Stimulated activated CD8-positive, alpha-beta memory T cell treated with anti-CD3 and anti-CD28 coated beads, Interleukin-15, amount 100 ng/mL, for 1 hour (primary cell): ENCODE measurements at regions not wholly inside any gene's neighbourhood (a gene's known extent, or its start where the extent isn't known, plus 50 kb on each side); places are given as distances from the start of the nearest gene placed in this dataset.

Experiments
- DNase-seq: peaks from one replicate; pipeline ENCODE4 v3.0.0-alpha.2; 2020; ENCODE audit warnings: low read depth

DNA sequence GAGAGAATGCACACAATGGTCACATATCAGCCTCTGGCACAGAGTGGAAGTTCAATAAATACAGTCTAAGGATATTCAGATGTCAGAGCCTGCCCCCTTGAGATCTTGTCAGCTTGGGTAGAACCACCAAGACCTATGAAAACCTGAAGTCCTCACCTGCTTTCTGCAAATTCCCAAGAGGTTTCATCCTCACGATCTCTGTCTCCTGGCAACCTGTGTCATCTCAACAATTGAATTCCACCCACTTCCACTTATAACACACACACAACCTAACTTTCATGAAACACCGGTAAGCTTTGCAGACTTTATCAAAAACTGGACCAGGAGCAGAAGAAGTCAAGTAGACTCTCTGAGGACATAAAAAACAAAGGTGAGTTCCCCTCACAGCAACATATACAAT is 151.6 kb upstream of the SLC30A5 start:
- DNase-seq = no peak

DNA sequence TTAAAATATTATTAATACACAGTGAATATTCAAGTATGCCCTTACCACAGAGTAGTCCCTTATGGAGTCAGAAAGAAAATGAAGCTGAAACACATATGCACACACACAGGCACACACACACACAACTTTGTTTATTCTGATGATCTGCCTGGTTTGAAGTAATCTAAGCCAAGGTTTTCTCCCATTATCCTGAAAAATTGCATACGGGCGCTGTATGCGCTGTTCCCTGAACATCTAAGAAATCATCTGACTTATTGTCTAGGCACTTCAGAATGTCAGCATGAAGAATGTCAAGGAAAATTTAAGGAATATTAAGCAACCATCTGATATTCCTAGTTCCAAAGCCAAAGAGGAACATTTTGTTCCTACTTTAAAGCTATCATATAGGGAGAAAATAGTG is 147.1 kb upstream of the SLC30A5 start:
- no peak for DNase-seq

DNA sequence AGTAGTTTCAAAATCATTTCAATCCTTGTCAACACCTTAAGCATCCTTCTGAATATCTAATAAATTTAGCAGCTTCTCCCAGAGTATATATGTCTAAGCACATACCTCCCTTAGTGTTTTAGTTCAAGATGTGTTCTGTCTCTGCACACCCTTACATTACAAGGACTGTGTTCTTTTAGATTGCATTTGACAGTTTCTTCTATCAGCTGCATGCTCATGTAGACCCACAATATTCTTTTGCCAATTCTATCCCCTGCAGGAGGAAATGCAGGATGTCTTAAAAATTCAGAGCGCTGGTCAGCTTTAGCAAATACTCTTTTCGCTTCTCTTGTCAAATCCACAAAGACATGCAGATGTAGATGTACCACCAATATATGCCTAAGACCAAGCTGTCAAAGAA is 145.8 kb upstream of the SLC30A5 start:
- no peak for DNase-seq

DNA sequence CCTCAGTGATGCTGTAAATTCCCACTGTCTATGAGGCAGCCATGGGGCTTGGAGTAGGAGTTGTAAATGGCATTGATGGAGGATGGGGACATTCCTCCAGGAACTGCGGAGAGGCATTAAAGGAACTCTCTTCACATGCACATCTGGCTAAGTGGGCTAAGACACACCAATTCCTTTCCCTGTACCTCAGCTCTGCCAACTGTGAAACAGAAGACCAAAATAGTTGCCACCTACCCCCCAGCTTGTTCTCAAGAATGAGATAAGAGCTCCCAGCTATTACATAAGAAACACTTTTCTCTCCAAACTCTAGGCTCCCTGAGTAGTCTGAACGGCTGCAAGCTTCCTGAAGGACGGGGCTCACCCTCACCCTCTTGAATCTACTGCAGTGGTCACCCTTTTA is 144.6 kb upstream of the SLC30A5 start:
- no peak for DNase-seq

DNA sequence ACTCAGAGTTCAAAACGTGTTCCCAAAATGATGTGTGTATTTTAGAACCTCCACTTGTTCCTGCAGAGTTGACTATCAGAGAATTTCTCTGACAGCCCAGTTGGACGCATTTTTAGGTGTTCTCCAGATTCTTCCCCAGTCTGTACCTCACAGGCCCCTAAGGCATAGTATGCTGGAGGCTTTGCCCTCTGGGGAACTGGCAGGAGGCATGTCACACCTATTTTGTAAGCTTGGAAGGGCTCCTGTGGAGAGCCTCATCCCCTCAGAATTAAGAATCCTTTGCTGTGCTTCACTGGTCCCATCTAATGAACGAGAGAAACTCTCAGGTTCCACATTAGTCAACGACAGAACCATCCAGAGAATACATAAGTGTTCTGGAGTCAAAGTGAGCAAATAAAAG is 144.1 kb upstream of the SLC30A5 start:
- no peak for DNase-seq

DNA sequence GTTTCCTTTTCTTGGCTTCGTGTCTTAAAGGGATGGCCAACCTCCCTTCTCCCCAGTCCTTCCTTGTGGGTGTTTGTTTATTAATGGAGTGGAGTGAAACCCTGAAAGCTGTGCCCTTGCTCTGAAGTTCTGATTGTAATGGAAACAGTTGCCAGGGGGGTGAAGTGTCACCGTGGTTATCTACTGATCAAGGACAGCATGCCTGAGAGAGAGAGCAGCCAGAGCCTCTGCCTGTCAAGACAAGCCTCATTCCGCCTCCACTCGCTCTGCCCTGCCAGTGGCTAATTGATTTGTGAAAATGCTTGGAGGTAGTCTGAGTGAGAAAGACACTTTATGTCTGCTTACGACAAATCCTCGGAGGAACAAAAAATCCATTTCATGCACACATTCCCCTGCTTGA is 143.7 kb upstream of the SLC30A5 start:
- DNase-seq = no peak

DNA sequence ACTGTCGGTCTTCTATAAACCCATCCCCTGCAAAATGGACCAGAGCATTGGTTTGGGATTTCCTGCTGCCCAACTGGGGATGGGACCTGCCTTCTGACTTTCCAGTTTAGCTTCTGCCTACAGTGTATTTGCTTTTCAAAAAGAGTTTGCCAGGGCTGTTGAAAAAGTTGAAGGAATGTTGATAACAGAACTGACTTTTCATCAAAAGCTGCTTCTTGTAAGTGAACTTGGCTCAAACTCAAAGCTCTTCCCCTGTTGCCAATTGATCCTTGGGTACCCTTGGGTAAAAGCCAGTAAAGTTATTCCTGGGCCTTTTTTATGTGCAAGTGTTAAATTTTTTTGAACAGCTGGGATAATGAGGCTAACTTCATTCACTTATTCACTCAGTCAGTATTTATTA is 142.9 kb upstream of the SLC30A5 start:
- no peak for DNase-seq

DNA sequence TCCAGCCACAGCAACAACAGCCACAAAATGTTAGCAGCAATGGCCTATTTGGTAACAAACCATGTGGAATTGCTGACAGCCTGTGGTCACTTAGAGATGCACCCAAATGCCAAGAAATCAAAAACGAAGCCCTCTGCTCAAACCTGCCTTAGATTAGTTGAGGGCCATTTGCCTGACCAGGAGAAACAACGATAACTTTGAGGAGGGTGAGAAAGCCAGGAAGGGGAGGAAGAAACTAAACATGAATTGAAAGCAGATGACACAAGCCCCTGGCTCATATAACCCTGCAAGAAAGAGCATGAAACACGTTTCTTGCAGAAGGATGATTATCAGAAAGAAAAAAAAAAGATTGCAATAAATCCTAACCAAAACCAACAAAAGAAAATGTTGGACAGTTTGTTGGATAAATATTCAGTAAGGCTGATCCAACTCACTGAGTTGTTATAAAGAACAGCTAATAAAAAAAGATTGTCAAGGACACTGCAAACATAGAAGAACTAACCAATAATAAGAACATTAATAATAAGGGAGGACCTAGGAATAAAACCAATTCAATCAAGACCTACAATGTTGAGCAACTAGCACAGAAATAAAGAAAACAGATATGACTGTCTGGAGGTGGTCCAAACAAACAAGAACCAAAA is 140.5 kb upstream of the SLC30A5 start:
- DNase-seq = no peak

DNA sequence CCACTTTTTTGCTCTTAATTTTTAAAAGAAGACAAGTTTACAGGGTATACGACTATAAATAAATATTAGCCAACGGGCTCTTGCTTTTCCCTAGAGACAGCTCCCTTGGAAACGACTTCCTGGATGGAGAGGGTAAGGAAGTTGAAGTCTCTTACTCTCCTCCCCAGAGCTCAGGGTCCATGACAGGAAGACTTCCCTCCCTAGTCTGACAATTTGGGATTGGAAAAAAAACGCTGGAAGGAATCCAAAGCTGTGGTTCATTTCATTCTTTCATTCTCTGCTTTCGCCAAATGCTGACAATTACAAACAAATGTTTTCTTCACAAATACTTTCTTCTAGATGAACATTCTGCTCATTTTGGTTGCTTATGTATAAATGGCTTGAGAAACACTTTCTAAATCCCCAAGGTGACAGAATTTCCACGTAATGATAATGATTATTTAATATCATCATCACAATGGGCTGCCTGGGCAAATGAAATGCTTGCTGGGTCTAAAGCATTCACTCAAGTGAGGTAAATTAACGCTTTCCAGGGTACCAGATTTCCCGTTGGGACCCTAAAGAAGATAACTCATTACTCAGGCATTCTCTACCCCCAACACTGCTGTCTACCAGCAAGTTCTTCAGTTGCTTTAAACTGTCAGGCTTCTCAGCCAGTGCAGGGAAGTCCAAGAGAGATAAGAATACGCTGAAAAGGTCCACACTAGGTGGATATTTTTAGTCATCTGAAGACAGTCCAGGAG is 139.8 kb upstream of the SLC30A5 start:
- no peak for DNase-seq

DNA sequence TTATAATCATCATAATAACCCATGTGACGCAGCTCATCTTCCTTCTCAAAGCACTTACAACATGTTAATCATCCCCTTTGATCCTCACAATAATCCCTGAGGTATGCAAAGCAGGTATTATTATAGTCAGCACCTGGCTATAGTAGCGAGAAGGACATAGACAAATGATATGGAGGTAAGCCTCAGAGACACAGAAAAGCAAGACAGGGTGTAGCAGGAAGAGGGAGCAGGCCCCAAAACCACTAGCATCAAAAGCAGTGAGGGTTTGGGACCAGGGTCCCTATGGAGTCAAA is 139.2 kb upstream of the SLC30A5 start:
- DNase-seq = no peak

DNA sequence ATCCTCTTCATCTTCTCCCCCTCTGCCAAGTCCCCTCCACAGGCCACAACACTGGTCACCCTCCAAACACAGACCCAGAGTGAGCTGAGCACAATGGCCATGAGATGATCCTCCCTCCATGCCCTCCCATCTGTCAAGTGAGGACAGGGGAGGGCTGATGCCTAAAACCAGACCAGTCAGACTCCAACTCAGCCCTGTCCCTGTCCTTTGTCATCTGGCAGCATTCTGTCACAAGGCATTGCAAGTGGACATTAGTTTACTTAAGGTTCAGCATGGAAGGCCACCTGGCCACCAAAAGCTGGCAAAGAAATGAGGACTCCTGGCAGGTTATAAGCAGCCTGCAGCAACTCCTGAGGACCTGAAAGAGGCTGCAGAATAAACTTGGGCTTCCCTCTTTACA is 136.2 kb upstream of the SLC30A5 start:
- DNase-seq = no peak

DNA sequence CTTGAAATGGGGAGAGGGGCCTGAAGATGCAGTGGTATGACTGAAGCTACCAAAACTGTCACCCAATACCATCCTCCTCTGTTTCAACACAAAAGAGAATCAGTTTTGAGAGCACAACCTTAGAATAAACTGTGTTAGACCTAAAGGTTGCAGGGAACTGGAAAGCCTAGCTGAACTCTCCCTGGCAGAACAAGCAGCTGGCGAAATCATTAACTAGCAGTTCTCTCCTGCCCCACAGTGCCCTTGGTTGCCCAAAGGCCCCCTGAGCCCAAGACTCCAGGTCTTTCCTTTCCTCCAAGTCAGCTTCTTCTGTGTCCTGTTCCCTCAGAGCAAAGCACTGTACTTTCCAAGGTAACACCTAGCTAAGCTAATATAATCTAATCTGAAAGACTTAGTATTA is 135.4 kb upstream of the SLC30A5 start:
- DNase-seq = no peak

DNA sequence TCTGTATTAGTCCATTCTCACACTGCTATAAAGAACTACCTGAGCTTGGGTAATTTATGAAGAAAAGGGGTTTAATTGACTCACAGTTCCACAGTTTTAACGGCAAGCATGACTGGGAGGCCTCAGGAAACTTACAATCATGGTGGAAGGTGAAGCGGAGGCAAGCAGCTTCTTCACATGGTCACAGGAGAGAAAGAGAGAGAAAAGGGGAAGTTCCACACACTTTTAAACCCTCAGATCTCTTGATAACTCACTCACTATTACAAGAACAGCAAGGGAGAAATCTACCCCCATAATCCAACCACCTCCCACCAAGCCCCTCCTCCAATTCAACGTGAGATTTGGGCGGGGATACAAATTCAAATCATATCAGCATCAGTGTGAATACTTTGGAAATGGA is 133.4 kb upstream of the SLC30A5 start:
- no peak for DNase-seq

DNA sequence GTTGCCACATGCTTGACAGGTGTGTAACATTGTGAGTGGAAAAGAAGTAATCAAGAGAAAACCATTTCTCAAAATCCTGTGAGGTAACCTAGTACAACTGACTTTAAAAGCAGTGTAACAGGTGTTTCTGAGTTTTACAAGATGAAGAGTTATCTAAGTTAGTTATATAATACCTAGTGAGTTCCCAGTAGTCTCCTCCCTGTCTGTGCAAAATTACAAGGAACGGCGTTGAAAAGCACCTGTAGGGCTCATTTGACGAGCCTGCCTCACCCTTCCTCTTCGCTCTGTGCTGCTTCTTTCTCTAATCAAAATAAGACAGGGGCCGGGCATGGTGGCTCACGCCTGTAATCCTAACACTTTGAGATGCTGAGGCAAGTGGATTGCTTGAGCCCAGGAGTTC is 132.9 kb upstream of the SLC30A5 start:
- DNase-seq = no peak

DNA sequence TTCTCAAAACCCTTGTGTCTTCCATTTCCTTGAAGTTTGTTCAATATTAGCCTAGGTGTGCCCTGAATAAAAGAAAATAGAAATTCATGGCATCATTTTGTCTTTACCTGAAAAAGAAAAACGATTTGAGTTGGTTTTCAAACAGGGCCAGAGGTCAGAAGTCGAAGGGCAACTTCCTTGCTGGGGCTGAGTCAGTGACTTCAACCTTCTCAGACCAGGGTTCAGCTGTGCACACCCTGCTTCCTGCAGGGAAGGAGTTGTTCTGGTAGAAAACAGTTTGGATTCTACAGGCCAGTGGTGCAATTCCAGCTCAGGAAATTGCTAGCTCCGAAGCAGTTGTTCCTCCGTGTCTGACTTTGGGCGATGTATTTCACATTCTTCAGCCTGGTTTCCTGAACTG is 132.1 kb upstream of the SLC30A5 start:
- DNase-seq = no peak

DNA sequence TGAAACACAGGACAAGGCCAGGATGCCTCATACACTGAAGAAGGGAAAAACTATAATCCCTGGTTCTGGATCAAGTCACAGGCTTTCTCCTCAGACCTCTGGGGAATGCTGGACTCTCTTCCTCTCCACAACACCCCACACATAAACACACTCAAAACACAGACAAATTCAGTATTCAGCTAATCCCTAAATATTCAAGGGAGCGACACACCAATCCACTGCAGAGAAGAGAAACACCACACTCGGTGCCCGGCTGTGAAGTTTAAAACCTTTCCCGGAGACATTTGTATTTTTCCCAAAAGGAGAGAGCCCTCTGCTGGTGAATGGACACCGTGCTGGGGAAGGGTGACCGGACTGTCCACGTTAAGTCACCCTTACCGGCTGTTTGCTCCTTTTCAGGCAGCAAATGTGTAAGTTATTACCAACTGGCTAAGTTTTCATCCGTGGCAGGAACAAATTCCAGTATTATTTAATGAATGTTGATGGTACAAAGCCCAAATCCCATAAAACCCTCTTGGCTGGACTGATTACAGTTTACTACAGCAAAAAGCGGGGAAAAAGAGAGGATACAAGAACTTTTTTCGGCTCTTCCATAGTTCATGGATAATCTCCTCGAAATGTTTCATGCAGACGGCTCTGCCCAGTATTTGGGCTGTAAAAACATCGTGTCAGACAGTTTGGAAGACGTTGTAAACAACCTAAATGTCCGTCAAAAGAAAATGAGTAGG is 130.9 kb upstream of the SLC30A5 start:
- no peak for DNase-seq

DNA sequence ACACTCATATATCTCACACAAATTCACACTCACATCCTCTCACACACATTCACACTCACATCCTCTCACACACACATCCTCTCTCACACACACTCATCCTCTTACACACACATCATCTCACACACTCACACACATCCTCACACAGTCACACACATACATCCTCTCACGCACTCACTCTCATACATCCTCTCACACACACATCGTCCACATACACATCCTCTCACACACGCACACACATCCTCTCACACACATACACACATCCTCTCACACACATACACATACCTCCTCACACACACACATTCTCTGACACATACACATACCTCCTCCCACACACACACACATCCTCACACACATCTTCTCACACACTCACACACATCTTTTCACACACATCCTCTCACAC is 129.1 kb upstream of the SLC30A5 start:
- DNase-seq = no peak

DNA sequence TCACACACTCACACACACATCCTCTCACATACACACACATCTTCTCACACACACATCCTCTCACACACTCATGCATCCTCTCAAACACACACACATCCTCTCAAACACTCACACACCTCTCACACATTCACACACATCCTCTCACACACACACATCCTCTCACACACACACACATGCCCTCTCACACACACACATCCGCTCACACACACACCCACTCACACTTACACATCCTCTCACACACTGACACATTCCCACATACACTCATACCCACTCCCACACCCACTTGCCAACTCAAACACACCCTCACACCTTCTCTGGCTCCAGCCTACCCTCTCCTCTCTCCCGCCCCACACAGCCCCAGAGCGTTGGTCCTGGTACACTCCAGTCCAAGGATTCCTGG is 127.9 kb upstream of the SLC30A5 start:
- DNase-seq = no peak

DNA sequence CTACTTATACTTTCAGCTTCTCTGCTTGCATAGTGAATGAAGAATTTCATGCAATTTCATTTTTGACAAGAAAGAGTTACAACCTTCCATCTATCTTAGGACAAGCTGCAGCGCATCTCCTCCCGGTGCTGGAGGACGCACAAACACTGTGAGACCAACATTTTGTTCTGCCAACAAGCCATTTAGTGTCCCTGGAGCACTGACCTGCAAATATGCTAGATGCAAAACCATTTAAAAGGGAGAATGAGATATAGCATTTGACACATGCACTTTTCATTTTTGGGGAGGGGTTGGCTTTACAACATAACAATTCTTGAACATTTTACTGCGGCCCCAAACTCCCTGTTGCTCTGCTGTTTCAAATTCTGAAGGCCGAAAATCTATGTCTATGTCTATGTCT is 127.2 kb upstream of the SLC30A5 start:
- no peak for DNase-seq

DNA sequence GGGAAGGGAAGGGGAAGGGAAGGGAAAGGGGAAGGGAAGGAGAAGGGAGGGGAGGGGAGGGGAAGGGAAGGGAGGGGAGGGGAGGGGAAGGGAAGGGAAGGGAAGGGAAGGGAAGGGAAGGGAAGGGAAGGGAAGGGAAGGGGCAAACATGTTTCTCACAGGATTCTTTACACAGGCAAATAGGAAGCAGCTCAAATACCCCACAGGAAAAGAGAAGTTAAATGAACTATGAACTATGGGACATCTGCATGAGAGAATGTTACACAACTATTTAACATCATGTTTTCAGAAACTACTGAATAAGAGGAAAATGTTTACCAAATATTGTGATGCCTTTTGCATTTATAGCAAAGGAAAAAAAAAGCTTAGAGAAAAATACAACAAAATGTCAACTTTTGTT is 125.4 kb upstream of the SLC30A5 start:
- no peak for DNase-seq

DNA sequence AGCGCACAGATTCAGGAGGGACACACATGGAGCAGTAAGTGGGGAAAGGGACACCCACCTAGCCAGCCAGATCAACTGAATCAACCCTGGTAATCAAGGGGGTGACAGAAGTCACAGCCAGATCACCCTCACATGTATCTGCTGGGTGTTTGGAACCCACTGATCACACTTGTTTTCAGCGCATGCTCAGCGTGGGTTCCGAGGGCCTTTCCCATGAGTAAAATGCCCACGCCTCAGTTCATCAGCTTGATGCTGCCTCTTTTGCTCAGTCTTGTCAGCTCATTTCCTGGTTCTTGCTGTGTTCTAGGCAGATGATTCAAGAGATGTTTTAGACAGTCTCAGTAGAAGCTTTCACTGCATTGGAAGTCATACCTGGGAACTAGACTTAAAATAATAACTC is 123.2 kb upstream of the SLC30A5 start:
- no peak for DNase-seq

DNA sequence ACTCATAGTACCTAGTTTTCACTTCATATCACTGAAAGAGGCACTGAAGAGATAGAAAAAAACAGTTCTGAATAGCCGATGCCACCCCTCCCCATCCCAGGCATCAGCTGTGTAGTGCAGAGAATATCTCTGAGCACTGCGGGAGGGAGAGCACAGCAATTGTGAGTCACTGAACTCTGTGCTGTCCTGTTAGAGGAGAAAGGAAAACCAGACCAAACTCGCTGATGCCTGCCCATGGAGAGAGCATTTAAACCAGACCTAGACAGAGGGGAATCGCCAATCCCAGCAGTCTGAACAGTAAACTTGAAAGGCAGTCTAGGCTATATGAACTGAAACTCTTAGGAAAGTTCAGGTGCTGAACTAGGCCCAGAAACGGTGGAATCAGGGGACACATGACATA is 120.1 kb upstream of the SLC30A5 start:
- no peak for DNase-seq

DNA sequence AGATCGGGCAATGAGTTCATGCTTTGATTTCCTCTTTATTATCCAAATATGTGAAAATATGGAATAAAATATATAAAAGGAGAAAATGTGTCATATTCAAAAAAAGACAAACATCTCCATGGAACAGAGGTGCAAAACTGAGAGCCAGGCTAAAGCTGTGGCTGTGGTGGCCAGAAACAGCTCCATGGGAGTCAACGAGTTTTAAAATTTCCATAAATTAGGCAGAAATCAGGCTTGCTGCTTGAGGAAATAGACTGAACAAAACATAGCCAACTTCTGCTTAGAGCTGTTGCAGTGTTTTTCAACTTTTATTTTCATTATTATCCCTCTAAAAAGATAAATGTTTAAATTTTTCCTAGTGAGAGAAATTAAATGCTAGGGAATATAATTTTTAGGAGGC is 110.8 kb upstream of the SLC30A5 start:
- DNase-seq = no peak

DNA sequence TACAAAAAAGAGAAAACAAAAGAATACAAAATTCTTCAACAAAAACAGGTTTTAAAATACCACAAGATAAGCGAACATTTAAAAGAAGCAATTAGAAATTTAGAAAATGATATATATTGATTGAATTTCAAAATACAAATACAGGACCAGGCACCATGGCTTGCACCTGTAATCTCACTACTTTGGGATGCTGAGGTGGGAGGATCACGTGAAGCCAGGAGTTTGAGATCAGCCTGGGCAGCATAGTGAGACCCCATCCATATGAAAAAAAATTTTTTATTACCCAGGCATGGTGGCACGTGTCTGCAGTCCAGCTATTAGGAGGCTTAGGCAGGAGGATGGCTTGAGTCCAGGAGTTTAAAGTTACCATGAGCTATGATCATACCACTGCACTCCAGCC is 109.9 kb upstream of the SLC30A5 start:
- DNase-seq = no peak
